GM21526 (cell line): ENCODE measurements at regions not wholly inside any gene's neighbourhood (a gene's known extent, or its start where the extent isn't known, plus 50 kb on each side); places are given as distances from the start of the nearest gene placed in this dataset.
"Not testable (repeated sequence)": the region's sequence is repeated elsewhere in the genome, so short reads cannot be mapped to it uniquely, and the experiment has no call there.

Experiments used
- ATAC-seq: cut with Tn5 transposase; IDR thresholded peaks from one replicate; pipeline ENCODE4 v1.9.1; 2021; ENCODE audit warnings: moderate library complexity; ENCODE audit not compliant: unreplicated experiment, low FRiP score

DNA sequence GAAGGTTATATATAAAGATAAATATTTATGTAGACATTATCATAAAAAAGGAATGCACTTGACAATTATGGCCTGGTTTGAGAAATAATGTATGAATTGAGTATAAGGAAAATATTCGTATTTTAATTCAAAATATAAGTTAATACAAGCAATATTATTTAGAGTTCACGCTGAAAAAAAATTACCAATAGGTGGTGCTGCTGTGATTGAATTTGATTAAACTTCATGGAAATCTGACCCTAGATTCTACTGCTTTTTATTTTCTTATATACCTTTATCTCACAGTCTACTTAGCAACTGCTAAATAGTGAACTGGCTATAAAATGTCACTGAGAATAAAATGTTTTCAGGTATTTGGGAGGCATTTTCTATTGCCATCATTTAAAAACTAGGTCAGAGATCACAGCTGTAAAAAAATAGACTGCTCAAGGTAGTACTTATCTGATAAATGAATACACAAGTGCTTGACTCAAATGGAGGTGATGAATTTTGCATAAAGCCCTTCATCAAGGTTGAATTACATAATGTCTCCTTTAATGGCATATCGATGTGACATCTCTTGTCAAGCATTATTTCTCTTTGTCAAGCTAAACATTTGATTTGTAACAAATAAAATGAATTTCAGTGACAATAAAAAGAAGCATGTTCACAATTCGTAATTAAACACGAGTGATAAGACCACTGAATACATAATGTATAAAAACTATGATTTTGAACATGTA lies 1638.8 kb upstream of the PCDH7 start:
- ATAC-seq: no peak

- no peak for ATAC-seq
Observed at GRCh38 chr4:29082684-29083083, 1637.5 kb upstream of the PCDH7 start.

DNA sequence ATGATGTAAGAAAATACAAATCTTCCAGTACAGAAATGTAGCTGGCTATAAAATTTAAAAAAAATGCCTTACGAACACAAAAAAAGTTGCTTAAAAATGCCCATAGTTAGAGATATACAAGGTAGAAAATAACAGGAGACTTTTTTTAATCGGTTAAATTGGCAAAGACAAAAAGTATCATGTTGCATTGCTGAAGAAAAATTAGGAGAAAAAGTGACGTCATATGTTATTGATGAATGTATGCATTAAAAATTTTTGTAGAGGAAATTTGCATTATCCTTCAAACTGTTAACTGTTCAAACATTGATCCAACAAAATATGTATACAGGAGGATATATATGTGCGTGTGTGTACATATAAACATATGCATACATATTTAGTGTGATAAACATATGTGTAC lies 1634.4 kb upstream of the PCDH7 start:
- no peak for ATAC-seq

GRCh38 chr4:29104694-29105093 lies 1615.5 kb upstream of the PCDH7 start:
- no peak for ATAC-seq

GRCh38 chr4:29113960-29114359 lies 1606.2 kb upstream of the PCDH7 start:
- no peak for ATAC-seq

DNA sequence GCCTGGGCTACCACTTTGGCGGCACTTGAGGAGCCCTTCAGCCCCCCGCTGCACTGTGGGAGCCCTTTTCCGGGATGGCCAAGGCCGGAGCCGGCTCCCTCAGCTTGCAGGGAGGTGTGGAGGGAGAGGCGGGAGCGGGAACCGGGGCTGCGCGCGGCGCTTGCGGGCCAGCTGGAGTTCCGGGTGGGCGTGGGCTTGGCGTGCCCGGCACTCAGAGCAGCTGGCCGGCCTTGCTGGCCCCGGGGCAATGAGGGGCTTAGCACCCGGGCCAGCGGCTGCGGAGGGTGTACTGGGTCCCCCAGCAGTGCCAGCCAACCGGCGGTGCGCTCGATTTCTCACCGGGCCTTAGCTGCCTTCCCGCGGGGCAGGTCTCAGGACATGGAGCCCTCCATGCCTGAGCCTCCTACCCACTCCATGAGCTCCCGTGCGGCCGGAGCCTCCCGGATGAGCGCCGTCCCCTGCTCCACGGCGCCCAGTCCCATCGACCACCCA lies 1602.9 kb upstream of the PCDH7 start:
- not testable (repeated sequence) for ATAC-seq

DNA sequence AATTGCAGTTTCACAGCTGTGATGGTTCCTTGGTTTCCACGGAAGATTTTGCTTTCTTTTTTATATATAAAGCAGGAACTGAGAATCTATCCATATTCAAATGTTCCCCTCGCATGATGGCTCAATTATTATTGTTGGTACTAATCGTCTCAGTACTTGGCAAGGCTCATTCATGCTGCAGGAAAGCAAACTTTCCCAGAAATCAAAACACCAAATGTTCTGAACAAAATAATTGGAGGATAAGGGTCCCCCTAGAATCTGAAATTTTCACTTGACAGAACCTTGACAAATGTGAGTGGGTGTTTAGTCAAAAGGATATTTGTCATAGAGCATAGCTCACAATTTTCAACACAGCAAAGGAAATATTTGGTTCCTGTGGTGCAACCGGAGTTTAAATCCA lies 1598.6 kb upstream of the PCDH7 start:
- ATAC-seq: no peak

DNA sequence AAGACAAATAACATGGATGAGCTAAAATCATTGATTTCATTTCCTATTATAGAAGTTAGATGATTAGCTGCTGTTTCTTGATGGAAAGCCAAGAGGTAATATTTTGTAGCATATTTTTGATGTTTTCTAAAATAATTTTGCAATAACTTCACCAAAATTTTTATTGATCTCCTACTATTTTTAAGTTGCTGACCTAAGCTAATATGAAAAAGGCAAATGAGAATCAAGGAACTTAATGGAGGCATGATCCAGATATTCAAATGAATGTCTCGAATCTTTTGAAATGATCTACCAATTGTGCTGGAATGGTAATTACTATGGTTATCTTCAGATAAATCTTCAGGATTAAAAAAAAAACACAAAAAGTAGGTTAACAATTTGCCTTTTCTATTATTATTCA lies 1591.4 kb upstream of the PCDH7 start:
- no peak for ATAC-seq

GRCh38 chr4:29131304-29131703 lies 1588.9 kb upstream of the PCDH7 start:
- no peak for ATAC-seq

DNA sequence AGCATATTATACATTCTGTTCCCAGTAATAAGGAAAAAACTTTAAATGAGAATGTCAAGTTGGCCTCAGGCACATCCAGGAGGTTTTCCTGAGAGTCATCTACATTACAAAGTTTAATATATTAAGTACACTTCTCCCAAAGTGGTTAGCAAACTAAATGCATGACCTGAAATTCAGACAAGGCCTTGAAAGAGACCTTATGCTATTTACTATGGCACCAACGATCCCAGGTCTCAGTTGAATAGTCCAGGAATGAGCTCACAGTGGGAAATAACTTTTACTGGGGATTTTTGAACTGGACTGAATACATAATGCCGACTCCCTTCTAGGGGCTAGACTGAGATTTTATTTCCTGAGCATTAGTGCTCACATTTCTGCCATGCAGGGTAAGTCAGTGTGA lies 1577.5 kb upstream of the PCDH7 start:
- ATAC-seq: no peak

DNA sequence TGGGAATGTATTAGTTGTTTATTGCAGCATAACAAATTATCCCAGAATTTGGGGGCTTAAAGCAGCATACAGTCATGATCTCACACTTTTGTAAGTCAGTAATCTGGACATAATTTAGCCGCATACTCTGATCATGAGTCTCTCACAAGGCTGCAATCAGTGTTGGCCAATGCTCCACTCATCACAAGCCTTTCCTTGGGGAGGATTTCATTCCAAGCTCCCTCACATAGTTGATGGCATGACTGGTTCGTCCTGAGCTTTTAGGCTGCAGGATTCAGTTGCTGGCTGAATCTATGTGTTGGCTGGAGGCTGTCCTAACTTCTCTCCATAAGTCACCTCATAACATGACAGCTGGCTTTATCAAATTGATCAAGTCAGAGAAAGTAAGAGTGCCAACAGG lies 1568.6 kb upstream of the PCDH7 start:
- no peak for ATAC-seq

DNA sequence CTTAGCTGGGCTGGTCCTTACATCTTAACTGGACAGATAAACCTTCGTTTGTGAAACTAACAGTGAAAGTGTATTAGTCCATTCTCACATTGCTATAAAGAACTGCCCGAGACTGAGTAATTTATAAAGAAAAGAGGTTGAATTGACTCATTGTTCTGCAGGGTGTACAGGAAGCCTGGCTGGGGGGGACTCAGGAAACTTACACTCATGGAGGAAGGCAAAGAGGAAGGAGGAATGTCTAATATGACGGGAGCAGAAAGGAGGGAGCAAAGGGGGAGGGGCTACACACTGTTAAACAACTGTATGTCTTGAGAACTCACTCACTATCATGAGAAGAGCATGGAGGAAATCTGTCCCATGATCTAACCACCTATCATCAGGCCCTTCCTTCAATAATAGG lies 1566.5 kb upstream of the PCDH7 start:
- ATAC-seq: no peak

- no peak for ATAC-seq
Observed at GRCh38 chr4:29175291-29175690, 1544.9 kb upstream of the PCDH7 start.

GRCh38 chr4:29199025-29199424 lies 1521.1 kb upstream of the PCDH7 start:
- ATAC-seq: no peak

- ATAC-seq: no peak
Observed at GRCh38 chr4:29199485-29199884, 1520.7 kb upstream of the PCDH7 start.

- no peak for ATAC-seq
Observed at GRCh38 chr4:29213020-29213419, 1507.1 kb upstream of the PCDH7 start.

DNA sequence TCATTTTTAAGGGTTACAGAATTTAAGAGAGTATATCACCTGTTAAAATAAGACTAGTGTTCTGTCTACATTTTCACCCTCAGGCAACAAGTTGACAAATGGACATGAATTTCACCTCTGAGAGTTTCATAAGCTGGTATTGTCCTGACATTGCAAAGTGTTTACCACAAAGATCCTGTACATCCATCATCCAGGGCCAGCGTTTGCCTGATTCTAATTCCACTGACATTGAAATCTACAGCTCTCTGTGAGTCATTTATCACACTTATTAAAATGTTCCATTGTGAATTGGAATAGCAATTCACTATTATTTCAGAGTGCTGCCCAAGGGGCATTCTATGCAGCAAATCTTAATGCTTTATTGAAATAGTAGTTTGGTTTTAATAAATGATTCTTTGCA lies 1499.4 kb upstream of the PCDH7 start:
- ATAC-seq: no peak

DNA sequence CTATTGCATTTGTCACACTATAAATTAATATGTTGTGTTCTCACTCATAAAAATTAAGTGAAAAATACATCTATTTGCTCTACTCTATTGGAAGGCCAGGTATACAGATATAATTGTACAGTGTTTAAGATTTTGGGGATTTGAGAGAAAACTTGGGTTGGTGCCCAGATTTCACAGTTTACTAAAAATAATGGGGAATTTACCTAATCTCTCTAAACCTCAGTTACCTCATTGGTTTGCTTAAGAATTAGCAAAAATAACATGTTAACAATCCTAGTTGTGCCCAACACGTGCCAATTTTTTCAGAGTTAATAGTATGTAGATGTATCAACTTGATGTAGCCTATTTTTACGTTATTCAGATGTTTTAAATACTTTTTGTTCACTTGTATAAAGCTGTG lies 1495.3 kb upstream of the PCDH7 start:
- no peak for ATAC-seq

DNA sequence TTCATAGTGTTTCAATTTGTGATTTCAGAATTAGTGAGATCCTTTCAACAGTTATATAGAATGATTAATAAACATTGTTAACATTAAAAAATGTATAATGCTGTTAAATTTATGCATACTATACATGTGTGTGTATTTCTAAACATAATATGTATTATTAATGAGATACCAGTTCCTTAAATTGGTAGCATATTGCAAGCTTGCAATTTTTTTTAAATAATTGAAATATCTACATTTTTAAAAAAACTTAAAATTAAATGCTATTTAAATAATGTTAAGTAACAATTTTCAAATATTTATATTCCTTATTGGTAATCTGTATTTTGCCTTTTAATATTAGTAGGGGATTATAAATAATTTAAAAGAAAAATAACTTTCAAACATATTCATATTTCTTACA lies 1479.5 kb upstream of the PCDH7 start:
- no peak for ATAC-seq

GRCh38 chr4:29243054-29243453 lies 1477.1 kb upstream of the PCDH7 start:
- no peak for ATAC-seq

- ATAC-seq: no peak
Observed at GRCh38 chr4:29243851-29244250, 1476.3 kb upstream of the PCDH7 start.

DNA sequence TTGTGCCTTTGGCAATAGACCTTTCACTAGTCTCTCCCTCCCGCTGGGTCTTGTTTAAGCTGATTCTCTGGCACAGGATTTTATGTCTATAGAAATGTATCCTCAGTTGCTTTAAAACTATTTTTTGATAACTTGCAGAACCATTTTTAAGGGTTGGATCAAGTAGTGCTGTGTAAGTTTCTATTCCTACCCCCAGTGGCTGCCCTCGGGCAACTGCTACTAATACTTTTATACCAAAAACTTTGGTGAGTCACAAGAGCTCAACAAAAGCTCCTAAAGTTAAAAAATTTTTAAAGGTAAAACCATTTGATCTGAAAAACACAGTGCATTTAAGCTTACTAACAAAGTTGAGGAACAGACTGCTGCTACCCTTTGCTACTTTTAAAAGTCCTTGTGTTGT lies 1460.6 kb upstream of the PCDH7 start:
- ATAC-seq: no peak

GRCh38 chr4:29262986-29263385 lies 1457.2 kb upstream of the PCDH7 start:
- ATAC-seq: no peak
